Natural killer cell (primary cell): ENCODE measurements at regions not wholly inside any gene's neighbourhood (a gene's known extent, or its start where the extent isn't known, plus 50 kb on each side); places are given as distances from the start of the nearest gene placed in this dataset.

Experiments
- ATAC-seq, 3 donors: fragments of 150-1000 bp in 2 of 3; fragments of 200-7000 bp in 1 of 3; cut with Tn5 transposase; 1 replicate in 1 of 3; 2 replicates in 2 of 3; pipeline ENCODE4 v1.10.0; 2021; ENCODE audit warnings: mild to moderate bottlenecking in 2 of 3, moderate library complexity in 2 of 3
- DNase-seq, 2 donors: peaks; one replicate each; pipeline versions ENCODE4 v3.0.0 to v3.0.0-alpha.2; 2013 to 2021; ENCODE audit warnings: mixed read lengths in 1 of 2
- H3K27ac ChIP-seq: one replicate; pipeline ENCODE4 v1.5.1; 2013; ENCODE audit warnings: mild to moderate bottlenecking, low read length
- H3K27me3 ChIP-seq: one replicate; pipeline ENCODE4 v1.6.1; 2013; ENCODE audit warnings: low read length; ENCODE audit not compliant: control insufficient read depth, insufficient read depth
- H3K36me3 ChIP-seq: one replicate; pipeline ENCODE4 v1.6.1; 2013; ENCODE audit warnings: low read length; ENCODE audit not compliant: control insufficient read depth, insufficient read depth
- H3K4me1 ChIP-seq: one replicate; pipeline ENCODE4 v1.6.1; 2013; ENCODE audit warnings: low read length; ENCODE audit not compliant: control insufficient read depth, insufficient read depth
- H3K4me3 ChIP-seq: one replicate; pipeline ENCODE4 v1.5.1; 2013; ENCODE audit warnings: low read length
- H3K9me3 ChIP-seq: one replicate; pipeline ENCODE4 v1.6.1; 2013; ENCODE audit warnings: low read length; ENCODE audit not compliant: control insufficient read depth, insufficient read depth
- H3K27ac Mint-ChIP-seq, 2 donors: one replicate each; pipeline ENCODE4 v1.8.0; 2022; ENCODE audit warnings: mild to moderate bottlenecking in 2 of 2, mixed read lengths in 2 of 2, moderate library complexity in 1 of 2
- H3K27me3 Mint-ChIP-seq, 2 donors: one replicate each; pipeline ENCODE4 v1.8.0; 2022; ENCODE audit warnings: low read depth in 2 of 2, mixed read lengths in 2 of 2
- H3K36me3 Mint-ChIP-seq: one replicate; pipeline ENCODE4 v1.8.0; 2022; ENCODE audit warnings: mixed read lengths
- H3K4me1 Mint-ChIP-seq, 2 donors: one replicate each; pipeline ENCODE4 v1.8.0; 2022; ENCODE audit warnings: mixed read lengths in 2 of 2
- H3K4me3 Mint-ChIP-seq: one replicate; pipeline ENCODE4 v1.8.0; 2022; ENCODE audit warnings: mild to moderate bottlenecking, moderate library complexity, mixed read lengths
- H3K9me3 Mint-ChIP-seq, 2 donors: one replicate each; pipeline ENCODE4 v1.8.0; 2022; ENCODE audit warnings: mixed read lengths in 2 of 2
- CTCF ChIP-seq: fragments of 200-600 bp; IDR thresholded peaks from one replicate; pipeline ENCODE4 v1.8.0; 2022; ENCODE audit warnings: antibody characterized with exemption
- WGBS: methylation state at CpG from one replicate; pipeline ENCODE4 v1.1.7; 2013; ENCODE audit warnings: missing lambda C conversion rate; ENCODE audit not compliant: insufficient coverage; 5-methylcytosine and 5-hydroxymethylcytosine counted together
- intact Hi-C: fragments of 100-400 bp; cut with micrococcal nuclease; formaldehyde crosslinking; loops from one replicate; pipeline ENCODE4 v1.14.2; 2022

- Histone ChIP-seq H3K27me3 (no peaks in the 10 kb centered on the region), H3K4me1 (no peaks in the 10 kb centered on the region), H3K4me3 (no peak overlapping the region), H3K36me3 (no peaks in the 10 kb centered on the region), H3K27ac (no peak overlapping the region), H3K9me3 (no peaks in the 10 kb centered on the region)
- H3K4me1 Mint-ChIP-seq, result no peaks in the 10 kb centered on the region
- intact Hi-C loops, result no loop called here
- no peak for DNase-seq
- no peak for TF ChIP-seq CTCF
- WGBS, result 100% methylated on average over 1 of the region's 3 CpGs
- H3K27ac Mint-ChIP-seq, result no peak overlapping the region
- H3K27me3 Mint-ChIP-seq, result no peaks in the 10 kb centered on the region
- no peak overlapping the region for H3K4me3 Mint-ChIP-seq
- H3K36me3 Mint-ChIP-seq, result no peaks in the 10 kb centered on the region
- H3K9me3 Mint-ChIP-seq, result no peaks in the 10 kb centered on the region
- no peak for ATAC-seq
Observed at GRCh38 chrX:115472131-115472530, 88.8 kb upstream of the PLS3 start.

- no peak overlapping the region for H3K27ac ChIP-seq
- no peak for TF ChIP-seq CTCF
- H3K4me1 ChIP-seq, result no peaks in the 10 kb centered on the region
- Mint-ChIP-seq H3K4me3 (no peak overlapping the region), H3K27ac (no peak overlapping the region), H3K4me1 (no peaks in the 10 kb centered on the region), H3K36me3 (no peaks in the 10 kb centered on the region), H3K27me3 (peaks cover under 1 to 24% of the 10 kb centered on the region in 2 donors), H3K9me3 (peaks cover 0 to 2% of the 10 kb centered on the region in 2 donors)
- no peaks in the 10 kb centered on the region for H3K9me3 ChIP-seq
- no peak for DNase-seq
- no CpG with 5 or more reads among the region's 3 CpGs for WGBS
- H3K36me3 ChIP-seq, result no peaks in the 10 kb centered on the region
- ATAC-seq, result no peak
- H3K4me3 ChIP-seq, result no peak overlapping the region
- no peaks in the 10 kb centered on the region for H3K27me3 ChIP-seq
- intact Hi-C loops, result no loop called here
Observed at GRCh38 chrX:115486510-115486909, 74.5 kb upstream of the PLS3 start.

- Mint-ChIP-seq H3K4me3 (no peak overlapping the region), H3K27ac (no peak overlapping the region)
Observed at GRCh38 chrX:115487608-115488007, 73.4 kb upstream of the PLS3 start.

More at GRCh38 chrX:115487608-115488007, 73.4 kb upstream of the PLS3 start:
- Mint-ChIP-seq H3K9me3 (peaks cover 0 to 2% of the 10 kb centered on the region in 2 donors), H3K4me1 (no peaks in the 10 kb centered on the region), H3K36me3 (no peaks in the 10 kb centered on the region), H3K27me3 (peaks cover 3 to 35% of the 10 kb centered on the region in 2 donors)
- H3K4me1 ChIP-seq, result no peaks in the 10 kb centered on the region
- DNase-seq (no peak), ATAC-seq (no peak)
- H3K27ac ChIP-seq, result no peak overlapping the region
- intact Hi-C loops, result no loop called here
- H3K27me3 ChIP-seq, result no peaks in the 10 kb centered on the region
- no peak overlapping the region for H3K4me3 ChIP-seq
- TF ChIP-seq CTCF, result no peak
- H3K36me3 ChIP-seq, result no peaks in the 10 kb centered on the region
- H3K9me3 ChIP-seq, result no peaks in the 10 kb centered on the region
